HG02870 (cell line): ENCODE measurements at regions not wholly inside any gene's neighbourhood (a gene's known extent, or its start where the extent isn't known, plus 50 kb on each side); places are given as distances from the start of the nearest gene placed in this dataset.

Source experiments
- ATAC-seq: cut with Tn5 transposase; IDR thresholded peaks from one replicate; pipeline ENCODE4 v1.9.1; 2021; ENCODE audit warnings: mild to moderate bottlenecking, moderate library complexity; ENCODE audit not compliant: unreplicated experiment

- ATAC-seq, result no peak
These were observed 142.5 kb upstream of the TNS3 start for GRCh38 chr7:47724335-47724982.

GRCh38 chr7:47722126-47722525, 140.2 kb upstream of the TNS3 start:
- ATAC-seq, result no peak

- ATAC-seq, result no peak
These were observed 139.8 kb upstream of the TNS3 start for GRCh38 chr7:47721670-47722069.

- no peak for ATAC-seq
These were observed 139.0 kb upstream of the TNS3 start for GRCh38 chr7:47720907-47721244.

- ATAC-seq, result peak; percentile 93
These were observed 138.4 kb upstream of the TNS3 start for GRCh38 chr7:47720141-47720906.

- no peak for ATAC-seq
These were observed 137.8 kb upstream of the TNS3 start for GRCh38 chr7:47719675-47720074.

- ATAC-seq, result peak; percentile 19
These were observed 133.7 kb upstream of the TNS3 start for GRCh38 chr7:47715631-47716068.

- peak; percentile 99 for ATAC-seq
These were observed 133.0 kb upstream of the TNS3 start for GRCh38 chr7:47714669-47715607.

GRCh38 chr7:47713595-47713994, 131.7 kb upstream of the TNS3 start:
- ATAC-seq, result no peak

GRCh38 chr7:47712416-47712815, 130.5 kb upstream of the TNS3 start:
- no peak for ATAC-seq

GRCh38 chr7:47711776-47712175, 129.9 kb upstream of the TNS3 start:
- ATAC-seq, result no peak

GRCh38 chr7:47710201-47710935, 128.5 kb upstream of the TNS3 start:
- ATAC-seq, result no peak

- ATAC-seq, result no peak
These were observed 127.5 kb upstream of the TNS3 start for GRCh38 chr7:47709451-47709850.

GRCh38 chr7:47709051-47709450, 127.1 kb upstream of the TNS3 start:
- ATAC-seq, result no peak

- ATAC-seq, result no peak
These were observed 125.7 kb upstream of the TNS3 start for GRCh38 chr7:47707583-47707982.

- ATAC-seq, result no peak
These were observed 123.0 kb upstream of the TNS3 start for GRCh38 chr7:47704936-47705335.

- ATAC-seq, result no peak
These were observed 120.2 kb upstream of the TNS3 start for GRCh38 chr7:47702080-47702479.

- no peak for ATAC-seq
These were observed 116.5 kb upstream of the TNS3 start for GRCh38 chr7:47698386-47698785.

GRCh38 chr7:47697543-47697942, 115.6 kb upstream of the TNS3 start:
- ATAC-seq, result no peak

- no peak for ATAC-seq
These were observed 114.3 kb upstream of the TNS3 start for GRCh38 chr7:47696152-47696710.

- ATAC-seq, result no peak
These were observed 111.3 kb upstream of the TNS3 start for GRCh38 chr7:47693216-47693615.
